GM21367 (cell line): ENCODE measurements at regions not wholly inside any gene's neighbourhood (a gene's known extent, or its start where the extent isn't known, plus 50 kb on each side); places are given as distances from the start of the nearest gene placed in this dataset.
"Not testable (repeated sequence)": the region's sequence is repeated elsewhere in the genome, so short reads cannot be mapped to it uniquely, and the experiment has no call there.

Experiments used
- ATAC-seq: cut with Tn5 transposase; IDR thresholded peaks from one replicate; pipeline ENCODE4 v1.9.1; 2021; ENCODE audit not compliant: unreplicated experiment

- not testable (repeated sequence) for ATAC-seq
Observed at GRCh38 chr1:149635290-149635899, 51.7 kb downstream of the PPIAL4C start.

- ATAC-seq: peak; percentile 89
Observed at GRCh38 chr1:149636286-149637122, 52.9 kb downstream of the PPIAL4C start.

- ATAC-seq: not testable (repeated sequence)
Observed at GRCh38 chr1:149638481-149638880, 54.8 kb downstream of the PPIAL4C start.

- not testable (repeated sequence) for ATAC-seq
Observed at GRCh38 chr1:149638901-149639658, 55.4 kb downstream of the PPIAL4C start.

- ATAC-seq: not testable (repeated sequence)
Observed at GRCh38 chr1:149641179-149641578, 57.5 kb downstream of the PPIAL4C start.

- not testable (repeated sequence) for ATAC-seq
Observed at GRCh38 chr1:149644818-149645217, 61.2 kb downstream of the PPIAL4C start.

- not testable (repeated sequence) for ATAC-seq
Observed at GRCh38 chr1:149646360-149647017, 62.8 kb downstream of the PPIAL4C start.

GRCh38 chr1:149647018-149647373 is 63.3 kb downstream of the PPIAL4C start:
- ATAC-seq: not testable (repeated sequence)

GRCh38 chr1:149657750-149658149 is 74.1 kb downstream of the PPIAL4C start:
- not testable (repeated sequence) for ATAC-seq

- ATAC-seq: not testable (repeated sequence)
Observed at GRCh38 chr1:149658175-149658574, 74.5 kb downstream of the PPIAL4C start.

GRCh38 chr1:149664624-149665023 is 81.0 kb downstream of the PPIAL4C start:
- ATAC-seq: not testable (repeated sequence)

- not testable (repeated sequence) for ATAC-seq
Observed at GRCh38 chr1:149665033-149665432, 81.4 kb downstream of the PPIAL4C start.

GRCh38 chr1:149665528-149665927 is 81.9 kb downstream of the PPIAL4C start:
- ATAC-seq: not testable (repeated sequence)

- ATAC-seq: not testable (repeated sequence)
Observed at GRCh38 chr1:149673231-149673909, 89.7 kb downstream of the PPIAL4C start.

- not testable (repeated sequence) for ATAC-seq
Observed at GRCh38 chr1:149674921-149675320, 91.3 kb downstream of the PPIAL4C start.

GRCh38 chr1:149677359-149677758 is 93.7 kb downstream of the PPIAL4C start:
- not testable (repeated sequence) for ATAC-seq

GRCh38 chr1:149686593-149687238 is 95.8 kb upstream of the FCGR1A start:
- ATAC-seq: not testable (repeated sequence)

GRCh38 chr1:149691399-149691798 is 91.1 kb upstream of the FCGR1A start:
- ATAC-seq: not testable (repeated sequence)

GRCh38 chr1:149692804-149693539 is 89.5 kb upstream of the FCGR1A start:
- not testable (repeated sequence) for ATAC-seq
